ENCODE measurements at regions not wholly inside any gene's neighbourhood (a gene's known extent, or its start where the extent isn't known, plus 50 kb on each side); places are given as distances from the start of the nearest gene placed in this dataset.

- no peak overlapping the region for H3K4me3 ChIP-seq (ENCODE audit: low read depth, low read length)
- no peaks in the 10 kb centered on the region for H3K36me3 ChIP-seq
- TF ChIP-seq, protein P1, sequence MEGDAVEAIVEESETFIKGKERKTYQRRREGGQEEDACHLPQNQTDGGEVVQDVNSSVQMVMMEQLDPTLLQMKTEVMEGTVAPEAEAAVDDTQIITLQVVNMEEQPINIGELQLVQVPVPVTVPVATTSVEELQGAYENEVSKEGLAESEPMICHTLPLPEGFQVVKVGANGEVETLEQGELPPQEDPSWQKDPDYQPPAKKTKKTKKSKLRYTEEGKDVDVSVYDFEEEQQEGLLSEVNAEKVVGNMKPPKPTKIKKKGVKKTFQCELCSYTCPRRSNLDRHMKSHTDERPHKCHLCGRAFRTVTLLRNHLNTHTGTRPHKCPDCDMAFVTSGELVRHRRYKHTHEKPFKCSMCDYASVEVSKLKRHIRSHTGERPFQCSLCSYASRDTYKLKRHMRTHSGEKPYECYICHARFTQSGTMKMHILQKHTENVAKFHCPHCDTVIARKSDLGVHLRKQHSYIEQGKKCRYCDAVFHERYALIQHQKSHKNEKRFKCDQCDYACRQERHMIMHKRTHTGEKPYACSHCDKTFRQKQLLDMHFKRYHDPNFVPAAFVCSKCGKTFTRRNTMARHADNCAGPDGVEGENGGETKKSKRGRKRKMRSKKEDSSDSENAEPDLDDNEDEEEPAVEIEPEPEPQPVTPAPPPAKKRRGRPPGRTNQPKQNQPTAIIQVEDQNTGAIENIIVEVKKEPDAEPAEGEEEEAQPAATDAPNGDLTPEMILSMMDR (IDR thresholded peaks at IDR 0.05; ENCODE audit: low read depth, low read length), result no peak
- DNase-seq, result no peak
- no peaks in the 10 kb centered on the region for H3K4me1 ChIP-seq
- H3K9me3 ChIP-seq, result no peaks in the 10 kb centered on the region
- H3K27me3 ChIP-seq, result no peaks in the 10 kb centered on the region
Observed at GRCh38 chrX:69037786-69038185, 127.5 kb downstream of the PJA1 start.

- Histone ChIP-seq H3K9me3 (no peaks in the 10 kb centered on the region), H3K4me3 (ENCODE audit: low read depth, low read length) (no peak overlapping the region), H3K4me1 (no peaks in the 10 kb centered on the region), H3K27me3 (no peaks in the 10 kb centered on the region), H3K36me3 (no peaks in the 10 kb centered on the region)
- TF ChIP-seq, protein P1 (IDR thresholded peaks at IDR 0.05; ENCODE audit: low read depth, low read length), result no peak
- DNase-seq, result no peak
Observed at GRCh38 chrX:69036674-69037573, 128.3 kb downstream of the PJA1 start.

- H3K36me3 ChIP-seq, result no peaks in the 10 kb centered on the region
- H3K4me1 ChIP-seq, result no peaks in the 10 kb centered on the region
- TF ChIP-seq, protein P1 (IDR thresholded peaks at IDR 0.05; ENCODE audit: low read depth, low read length), result no peak
- no peaks in the 10 kb centered on the region for H3K27me3 ChIP-seq
- DNase-seq, result no peak
- H3K9me3 ChIP-seq, result no peaks in the 10 kb centered on the region
- no peak overlapping the region for H3K4me3 ChIP-seq (ENCODE audit: low read depth, low read length)
Observed at GRCh38 chrX:69034451-69034850, 130.8 kb downstream of the PJA1 start.

GRCh38 chrX:69033936-69034335, 131.3 kb downstream of the PJA1 start:
- Histone ChIP-seq H3K27me3 (no peaks in the 10 kb centered on the region), H3K9me3 (no peaks in the 10 kb centered on the region), H3K36me3 (no peaks in the 10 kb centered on the region), H3K4me1 (no peaks in the 10 kb centered on the region), H3K4me3 (ENCODE audit: low read depth, low read length) (no peak overlapping the region)
- TF ChIP-seq, protein P1 (IDR thresholded peaks at IDR 0.05; ENCODE audit: low read depth, low read length), result no peak
- no peak for DNase-seq

- DNase-seq, result no peak
- H3K27me3 ChIP-seq, result no peaks in the 10 kb centered on the region
- no peaks in the 10 kb centered on the region for H3K4me1 ChIP-seq
- TF ChIP-seq, protein P1 (IDR thresholded peaks at IDR 0.05; ENCODE audit: low read depth, low read length), result no peak
- H3K36me3 ChIP-seq, result no peaks in the 10 kb centered on the region
- no peaks in the 10 kb centered on the region for H3K9me3 ChIP-seq
- no peak overlapping the region for H3K4me3 ChIP-seq (ENCODE audit: low read depth, low read length)
Observed at GRCh38 chrX:69032601-69033000, 132.7 kb downstream of the PJA1 start.

DNA sequence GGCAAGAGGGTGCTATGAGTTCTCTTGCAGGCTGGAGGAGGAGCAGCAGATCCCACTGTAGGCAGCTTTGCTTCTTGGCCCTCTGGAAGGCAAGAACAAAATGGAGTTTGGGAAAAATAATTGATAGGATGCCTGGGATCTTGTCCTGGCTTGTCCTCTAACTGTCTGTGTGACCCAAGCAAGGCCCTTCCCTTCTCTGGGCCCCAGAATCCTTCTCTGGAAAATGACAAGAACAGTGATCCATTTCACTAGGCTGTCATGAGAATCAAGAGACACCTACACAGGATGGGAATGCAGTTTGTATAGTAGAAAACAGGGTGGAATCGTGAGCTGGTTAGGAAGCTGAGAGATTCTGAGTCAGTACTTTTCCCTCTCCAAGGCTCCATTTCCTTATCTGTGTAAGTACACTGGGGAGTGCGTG, 133.3 kb downstream of the PJA1 start:
- H3K4me3 ChIP-seq (ENCODE audit: low read depth, low read length), result no peak overlapping the region
- no peaks in the 10 kb centered on the region for H3K27me3 ChIP-seq
- no peaks in the 10 kb centered on the region for H3K36me3 ChIP-seq
- H3K4me1 ChIP-seq, result no peaks in the 10 kb centered on the region
- TF ChIP-seq, protein P1 (IDR thresholded peaks at IDR 0.05; ENCODE audit: low read depth, low read length), result no peak
- no peaks in the 10 kb centered on the region for H3K9me3 ChIP-seq
- DNase-seq, result no peak

All from BE2C (cell line).